ENCODE measurements at regions not wholly inside any gene's neighbourhood (a gene's known extent, or its start where the extent isn't known, plus 50 kb on each side); places are given as distances from the start of the nearest gene placed in this dataset.

DNA sequence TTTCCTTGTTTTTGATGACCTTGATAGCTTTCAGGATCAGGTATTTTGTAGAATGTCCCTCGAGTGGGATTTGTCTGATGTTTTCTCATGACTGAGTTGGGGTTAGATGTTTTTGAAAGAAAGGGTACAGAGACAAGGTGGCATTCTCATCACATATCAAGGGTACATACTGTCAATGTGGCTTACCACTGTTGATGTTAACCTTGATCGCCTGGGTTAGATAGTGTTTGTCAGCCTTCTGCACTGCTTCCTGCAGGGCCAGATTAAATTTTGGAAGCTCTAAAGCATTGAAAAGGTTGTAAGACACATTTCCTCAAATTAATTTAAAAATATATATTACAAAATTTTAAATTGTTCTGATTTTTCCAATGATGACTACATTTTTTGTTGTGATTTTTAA lies 287.4 kb upstream of the ACTBL2 start:
- Histone ChIP-seq H3K9me2 (replicated peaks; ENCODE audit: insufficient read depth) (no peaks in the 10 kb centered on the region), H3K4me3 (no peak overlapping the region), H3K9me3 (ENCODE audit: low read depth) (no peaks in the 10 kb centered on the region), H3K27me3 (no peaks in the 10 kb centered on the region), H3K79me2 (no peaks in the 10 kb centered on the region), H2AFZ (no peak overlapping the region), H3K4me1 (ENCODE audit: insufficient read depth) (no peaks in the 10 kb centered on the region), H4K20me1 (ENCODE audit: insufficient read depth, poor library complexity, severe bottlenecking) (no peaks in the 10 kb centered on the region), H3K36me3 (replicated peaks; ENCODE audit: insufficient read depth, low read depth) (no peaks in the 10 kb centered on the region), H3K27ac (no peak overlapping the region), H3K4me2 (no peak overlapping the region)
- WGBS (ENCODE audit: low lambda C conversion rate, missing lambda C conversion rate) = 88% methylated on average over 2 of the region's 2 CpGs
- no peak for DNase-seq (ENCODE audit: low spot score)
- TF ChIP-seq EZH2 (IDR thresholded peaks at IDR 0.05; ENCODE audit: borderline replicate concordance) = no peak
- no peak for TF ChIP-seq EZH2phosphoT487 (IDR thresholded peaks at IDR 0.05; ENCODE audit: low read depth, severe bottlenecking, unreplicated experiment)
- TF ChIP-seq, protein P1, sequence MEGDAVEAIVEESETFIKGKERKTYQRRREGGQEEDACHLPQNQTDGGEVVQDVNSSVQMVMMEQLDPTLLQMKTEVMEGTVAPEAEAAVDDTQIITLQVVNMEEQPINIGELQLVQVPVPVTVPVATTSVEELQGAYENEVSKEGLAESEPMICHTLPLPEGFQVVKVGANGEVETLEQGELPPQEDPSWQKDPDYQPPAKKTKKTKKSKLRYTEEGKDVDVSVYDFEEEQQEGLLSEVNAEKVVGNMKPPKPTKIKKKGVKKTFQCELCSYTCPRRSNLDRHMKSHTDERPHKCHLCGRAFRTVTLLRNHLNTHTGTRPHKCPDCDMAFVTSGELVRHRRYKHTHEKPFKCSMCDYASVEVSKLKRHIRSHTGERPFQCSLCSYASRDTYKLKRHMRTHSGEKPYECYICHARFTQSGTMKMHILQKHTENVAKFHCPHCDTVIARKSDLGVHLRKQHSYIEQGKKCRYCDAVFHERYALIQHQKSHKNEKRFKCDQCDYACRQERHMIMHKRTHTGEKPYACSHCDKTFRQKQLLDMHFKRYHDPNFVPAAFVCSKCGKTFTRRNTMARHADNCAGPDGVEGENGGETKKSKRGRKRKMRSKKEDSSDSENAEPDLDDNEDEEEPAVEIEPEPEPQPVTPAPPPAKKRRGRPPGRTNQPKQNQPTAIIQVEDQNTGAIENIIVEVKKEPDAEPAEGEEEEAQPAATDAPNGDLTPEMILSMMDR (IDR thresholded peaks at IDR 0.05; ENCODE audit: poor library complexity) = no peak

DNA sequence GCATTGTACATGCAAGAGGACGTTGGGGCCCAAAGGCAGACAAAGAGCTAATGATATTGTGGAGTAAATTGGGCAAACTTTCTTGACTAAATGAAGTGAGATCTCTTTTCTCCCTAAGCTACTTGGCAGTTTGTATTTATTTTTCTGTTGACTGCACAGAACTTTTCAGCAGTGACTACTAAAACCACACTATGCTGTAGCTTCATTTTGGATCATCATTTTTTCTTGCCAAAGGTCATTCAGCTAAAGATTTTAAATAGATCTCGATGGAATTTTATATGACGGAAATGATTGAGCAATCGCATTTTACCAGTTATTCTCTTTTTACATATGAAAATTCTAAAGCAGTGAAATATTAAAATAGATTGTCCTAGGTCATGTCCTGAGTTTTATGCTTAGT lies 286.1 kb upstream of the ACTBL2 start:
- TF ChIP-seq EZH2 (IDR thresholded peaks at IDR 0.05; ENCODE audit: borderline replicate concordance) (no peak), EZH2phosphoT487 (IDR thresholded peaks at IDR 0.05; ENCODE audit: low read depth, severe bottlenecking, unreplicated experiment) (no peak)
- TF ChIP-seq, protein P1 (IDR thresholded peaks at IDR 0.05; ENCODE audit: poor library complexity) = no peak
- Histone ChIP-seq H3K27me3 (no peaks in the 10 kb centered on the region), H3K4me3 (no peak overlapping the region), H2AFZ (no peak overlapping the region), H3K27ac (no peak overlapping the region), H3K9me2 (replicated peaks; ENCODE audit: insufficient read depth) (no peaks in the 10 kb centered on the region), H3K79me2 (no peaks in the 10 kb centered on the region), H3K4me1 (ENCODE audit: insufficient read depth) (no peaks in the 10 kb centered on the region), H3K36me3 (replicated peaks; ENCODE audit: insufficient read depth, low read depth) (no peaks in the 10 kb centered on the region), H3K9me3 (ENCODE audit: low read depth) (no peaks in the 10 kb centered on the region), H4K20me1 (ENCODE audit: insufficient read depth, poor library complexity, severe bottlenecking) (no peaks in the 10 kb centered on the region), H3K4me2 (no peak overlapping the region)
- WGBS (ENCODE audit: low lambda C conversion rate, missing lambda C conversion rate) = 91% methylated on average over 4 of the region's 4 CpGs
- DNase-seq (ENCODE audit: low spot score) = no peak

DNA sequence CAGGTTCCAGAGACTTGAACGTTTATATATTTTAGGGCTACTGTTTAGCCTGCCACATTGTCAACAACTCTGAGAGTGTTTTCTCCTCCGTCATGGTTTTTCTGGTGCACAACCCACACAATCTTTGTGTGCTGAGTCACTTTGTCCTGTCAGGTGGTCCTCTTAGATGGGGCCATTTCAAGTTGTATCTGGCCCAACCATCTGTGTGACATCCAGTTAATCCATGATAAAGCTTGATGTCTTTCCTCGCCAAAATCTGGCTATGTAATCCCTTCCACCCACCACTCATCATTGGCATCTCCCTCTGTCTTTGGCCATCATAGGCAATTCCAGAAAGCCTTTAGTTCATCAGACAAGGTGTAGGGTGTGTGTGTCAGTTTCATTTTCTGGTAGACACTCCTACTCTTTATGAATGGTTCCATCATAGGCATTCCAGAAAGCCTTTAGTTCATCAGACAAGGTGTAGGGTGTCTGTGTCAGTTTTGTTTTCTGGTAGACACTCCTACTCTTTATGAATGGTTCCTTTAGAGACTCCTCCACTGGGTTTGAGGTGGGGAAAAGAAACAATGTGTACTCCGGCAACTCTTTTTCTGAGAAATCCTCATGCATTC lies 282.0 kb upstream of the ACTBL2 start:
- Histone ChIP-seq H2AFZ (no peak overlapping the region), H3K4me2 (no peak overlapping the region), H3K4me3 (no peak overlapping the region), H4K20me1 (ENCODE audit: insufficient read depth, poor library complexity, severe bottlenecking) (no peaks in the 10 kb centered on the region), H3K9me3 (ENCODE audit: low read depth) (no peaks in the 10 kb centered on the region), H3K27ac (no peak overlapping the region), H3K4me1 (ENCODE audit: insufficient read depth) (peaks cover 6% of the 10 kb centered on the region), H3K79me2 (no peaks in the 10 kb centered on the region), H3K9me2 (replicated peaks; ENCODE audit: insufficient read depth) (no peaks in the 10 kb centered on the region), H3K36me3 (replicated peaks; ENCODE audit: insufficient read depth, low read depth) (no peaks in the 10 kb centered on the region), H3K27me3 (no peaks in the 10 kb centered on the region)
- DNase-seq (ENCODE audit: low spot score) = no peak
- TF ChIP-seq, protein P1 (IDR thresholded peaks at IDR 0.05; ENCODE audit: poor library complexity) = no peak
- no peak for TF ChIP-seq EZH2 (IDR thresholded peaks at IDR 0.05; ENCODE audit: borderline replicate concordance)
- TF ChIP-seq EZH2phosphoT487 (IDR thresholded peaks at IDR 0.05; ENCODE audit: low read depth, severe bottlenecking, unreplicated experiment) = no peak
- WGBS (ENCODE audit: low lambda C conversion rate, missing lambda C conversion rate) = 90% methylated on average over 4 of the region's 4 CpGs

All from hepatocyte (in vitro differentiated cells).